Muscle of leg (tissue), 3 donors: ENCODE measurements at regions not wholly inside any gene's neighbourhood (a gene's known extent, or its start where the extent isn't known, plus 50 kb on each side); places are given as distances from the start of the nearest gene placed in this dataset.
"Not testable (repeated sequence)": the region's sequence is repeated elsewhere in the genome, so short reads cannot be mapped to it uniquely, and the experiment has no call there.

ENCODE experiments used
- DNase-seq: peaks from one replicate; pipeline ENCODE4 v3.0.0; 2013
- H3K27ac ChIP-seq: one replicate; pipeline ENCODE4 v1.5.1; 2013; ENCODE audit warnings: mild to moderate bottlenecking, low read length, control low read depth
- H3K27me3 ChIP-seq: one replicate; pipeline ENCODE4 v1.6.1; 2013; ENCODE audit warnings: low read length; ENCODE audit not compliant: control insufficient read depth, insufficient read depth
- H3K36me3 ChIP-seq: one replicate; pipeline ENCODE4 v1.6.1; 2013; ENCODE audit warnings: low read length; ENCODE audit not compliant: control insufficient read depth, insufficient read depth
- H3K4me1 ChIP-seq: one replicate; pipeline ENCODE4 v1.6.1; 2013; ENCODE audit warnings: low read length; ENCODE audit not compliant: control insufficient read depth, insufficient read depth
- H3K4me3 ChIP-seq: one replicate; pipeline ENCODE4 v1.5.1; 2013; ENCODE audit warnings: low read length, control low read depth
- H3K9me3 ChIP-seq: replicated peaks from 2 replicates; pipeline ENCODE4 v1.6.1; 2013; ENCODE audit warnings: low read depth, low read length; ENCODE audit not compliant: control insufficient read depth
- WGBS: methylation state at CpG from one replicate; pipeline ENCODE4 v1.1.5; 2013; ENCODE audit warnings: missing lambda C conversion rate; ENCODE audit not compliant: insufficient coverage; 5-methylcytosine and 5-hydroxymethylcytosine counted together

GRCh38 chr5:127210042-127210441, 80.6 kb upstream of the MEGF10 start:
- 8% methylated on average over 2 of the region's 2 CpGs for WGBS

DNA sequence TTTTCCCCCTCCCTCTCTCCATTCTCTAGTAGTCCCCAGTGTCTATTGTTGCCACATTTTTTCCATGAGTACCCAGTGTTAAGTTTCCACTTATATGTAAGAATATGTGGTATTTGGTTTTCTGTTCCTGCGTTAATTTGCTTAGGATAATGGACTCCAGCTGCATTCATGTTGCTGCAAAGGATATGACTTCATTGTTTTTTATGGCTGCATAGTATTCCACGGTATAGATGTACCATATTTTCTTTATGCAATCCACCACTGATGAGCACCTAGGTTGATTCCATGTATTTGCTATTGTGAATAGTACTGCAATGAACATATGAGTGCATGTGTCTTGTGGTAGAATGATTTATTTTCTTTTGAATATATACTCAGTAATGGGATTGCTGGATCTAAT, 77.4 kb upstream of the MEGF10 start:
- Histone ChIP-seq H3K4me3 (no peak overlapping the region), H3K4me1 (peaks cover 4% of the 10 kb centered on the region), H3K36me3 (no peaks in the 10 kb centered on the region), H3K9me3 (no peaks in the 10 kb centered on the region), H3K27me3 (no peaks in the 10 kb centered on the region), H3K27ac (no peak overlapping the region)
- DNase-seq: no peak
- no CpG with 5 or more reads among the region's 2 CpGs for WGBS

More at GRCh38 chr5:127210042-127210441, 80.6 kb upstream of the MEGF10 start:
- no peaks in the 10 kb centered on the region for H3K9me3 ChIP-seq
- no peak overlapping the region for H3K27ac ChIP-seq
- peaks cover 4% of the 10 kb centered on the region for H3K4me1 ChIP-seq
- H3K4me3 ChIP-seq: no peak overlapping the region
- no peaks in the 10 kb centered on the region for H3K27me3 ChIP-seq
- no peaks in the 10 kb centered on the region for H3K36me3 ChIP-seq
- peak; percentile 34 for DNase-seq

GRCh38 chr5:127216143-127216542, 74.5 kb upstream of the MEGF10 start:
- no peaks in the 10 kb centered on the region for H3K36me3 ChIP-seq
- DNase-seq: no peak
- no peak overlapping the region for H3K4me3 ChIP-seq
- no peaks in the 10 kb centered on the region for H3K27me3 ChIP-seq
- no peaks in the 10 kb centered on the region for H3K9me3 ChIP-seq
- WGBS: no CpG with 5 or more reads among the region's 2 CpGs
- no peak overlapping the region for H3K27ac ChIP-seq
- no peaks in the 10 kb centered on the region for H3K4me1 ChIP-seq

- Histone ChIP-seq H3K9me3 (peaks cover 1% of the 10 kb centered on the region), H3K36me3 (no peaks in the 10 kb centered on the region), H3K4me1 (no peaks in the 10 kb centered on the region), H3K27ac (no peak overlapping the region), H3K4me3 (no peak overlapping the region), H3K27me3 (no peaks in the 10 kb centered on the region)
- no CpG with 5 or more reads among the region's 3 CpGs for WGBS
- DNase-seq: peak; percentile 55
Observed at GRCh38 chr5:127216898-127217675, 73.5 kb upstream of the MEGF10 start.

GRCh38 chr5:127221936-127222335, 68.7 kb upstream of the MEGF10 start:
- not testable (repeated sequence) for H3K27me3 ChIP-seq, H3K4me3 ChIP-seq, H3K27ac ChIP-seq, H3K4me1 ChIP-seq, DNase-seq, H3K36me3 ChIP-seq, H3K9me3 ChIP-seq
- 67% methylated on average over 1 of the region's 1 CpG for WGBS

- H3K4me1 ChIP-seq, DNase-seq: not testable (repeated sequence)
- no CpG with 5 or more reads among the region's 1 CpG for WGBS
Observed at GRCh38 chr5:127222571-127223156, 67.9 kb upstream of the MEGF10 start.

GRCh38 chr5:127223256-127223974, 67.2 kb upstream of the MEGF10 start:
- 47% methylated on average over 2 of the region's 6 CpGs for WGBS
- Histone ChIP-seq H3K4me3 (no peak overlapping the region), H3K9me3 (peaks cover 2% of the 10 kb centered on the region), H3K27me3 (no peaks in the 10 kb centered on the region), H3K4me1 (no peaks in the 10 kb centered on the region), H3K36me3 (no peaks in the 10 kb centered on the region), H3K27ac (no peak overlapping the region)
- no peak for DNase-seq

More at GRCh38 chr5:127222571-127223156, 67.9 kb upstream of the MEGF10 start:
- not testable (repeated sequence) for H3K9me3 ChIP-seq, H3K4me3 ChIP-seq, H3K27me3 ChIP-seq, H3K27ac ChIP-seq, H3K36me3 ChIP-seq

- Histone ChIP-seq H3K4me1 (peaks cover 6% of the 10 kb centered on the region), H3K27me3 (no peaks in the 10 kb centered on the region), H3K9me3 (no peaks in the 10 kb centered on the region), H3K4me3 (no peak overlapping the region), H3K27ac (no peak overlapping the region), H3K36me3 (no peaks in the 10 kb centered on the region)
- 100% methylated on average over 1 of the region's 4 CpGs for WGBS
- no peak for DNase-seq
Observed at GRCh38 chr5:127227881-127228280, 62.7 kb upstream of the MEGF10 start.

GRCh38 chr5:127228540-127229184, 61.9 kb upstream of the MEGF10 start:
- peak overlapping the region; percentile 58 for H3K4me3 ChIP-seq
- H3K9me3 ChIP-seq: no peaks in the 10 kb centered on the region
- H3K36me3 ChIP-seq: no peaks in the 10 kb centered on the region
- WGBS: 39% methylated on average over 17 of the region's 18 CpGs
- DNase-seq: no peak
- no peak overlapping the region for H3K27ac ChIP-seq
- H3K27me3 ChIP-seq: no peaks in the 10 kb centered on the region
- peaks cover 6% of the 10 kb centered on the region for H3K4me1 ChIP-seq
